ENCODE measurements at regions not wholly inside any gene's neighbourhood (a gene's known extent, or its start where the extent isn't known, plus 50 kb on each side); places are given as distances from the start of the nearest gene placed in this dataset.

- no peak overlapping the region for H2BK20ac ChIP-seq (ENCODE audit: low read length)
- no peak overlapping the region for H3K4me3 ChIP-seq (ENCODE audit: extremely low read depth in 1 of 4, insufficient read depth in 2 of 4, low read depth in 3 of 4, low read length in 4 of 4)
- no peak overlapping the region for H2BK5ac ChIP-seq (ENCODE audit: low read depth, low read length)
- no peak overlapping the region for H2BK15ac ChIP-seq (ENCODE audit: low read length)
- H3K14ac ChIP-seq (ENCODE audit: insufficient read length), result no peak overlapping the region
- no peak overlapping the region for H2BK120ac ChIP-seq (replicated peaks; ENCODE audit: low read depth, low read length)
- H4K5ac ChIP-seq (ENCODE audit: insufficient read length, low read depth, low read length), result no peak overlapping the region
- no peak overlapping the region for H4K91ac ChIP-seq (replicated peaks; ENCODE audit: insufficient read length, low read length)
- no peaks in the 10 kb centered on the region for H3K36me3 ChIP-seq (ENCODE audit: control insufficient read depth in 2 of 4, insufficient read depth in 4 of 4, low read length in 3 of 4)
- H3K56ac ChIP-seq (replicated peaks; ENCODE audit: insufficient read length, low read depth, low read length), result no peak overlapping the region
- no peak overlapping the region for H3K4ac ChIP-seq (replicated peaks; ENCODE audit: insufficient read length, low read depth, low read length)
- no peak overlapping the region for H2BK12ac ChIP-seq (ENCODE audit: low read depth, low read length)
- H2AK5ac ChIP-seq (ENCODE audit: low read depth, low read length), result no peak overlapping the region
- no peaks in the 10 kb centered on the region for H3K27me3 ChIP-seq (replicated peaks in 1 of 4; ENCODE audit: control insufficient read depth in 3 of 4, extremely low read depth in 1 of 4, insufficient read depth in 3 of 4, low read length in 3 of 4)
- no peak for DNase-seq (ENCODE audit: low read depth in 1 of 2, low spot score in 2 of 2)
- H3K27ac ChIP-seq (ENCODE audit: low read depth, low read length), result no peak overlapping the region
- H3K79me2 ChIP-seq (ENCODE audit: control insufficient read depth in 1 of 2, insufficient read depth in 2 of 2, low read length in 2 of 2), result no peaks in the 10 kb centered on the region
- FAIRE-seq, result no peak
- H3K9ac ChIP-seq (replicated peaks in 1 of 4; ENCODE audit: extremely low read depth in 1 of 4, low read depth in 3 of 4, low read length in 3 of 4), result no peak overlapping the region
- no peak overlapping the region for H3K4me2 ChIP-seq (ENCODE audit: insufficient read depth in 1 of 2, low read depth in 2 of 2, low read length in 2 of 2)
- H3K18ac ChIP-seq (ENCODE audit: extremely low read depth, low read length), result no peak overlapping the region
- no peak overlapping the region for H3K23ac ChIP-seq (ENCODE audit: insufficient read length)
- H2AFZ ChIP-seq (ENCODE audit: low read length), result no peak overlapping the region
- no peaks in the 10 kb centered on the region for H3K23me2 ChIP-seq (ENCODE audit: low read depth, low read length)
- no peaks in the 10 kb centered on the region for H3K79me1 ChIP-seq (ENCODE audit: low read depth, low read length)
- no peaks in the 10 kb centered on the region for H4K20me1 ChIP-seq (replicated peaks in 1 of 2; ENCODE audit: control insufficient read depth in 1 of 2, insufficient read depth in 2 of 2, low read length in 2 of 2)
- no peak overlapping the region for H4K8ac ChIP-seq (ENCODE audit: extremely low read depth, insufficient read depth, low read length)
- POLR2A ChIA-PET (ENCODE audit: partially characterized antibody), result no interaction called here
- H3K9me3 ChIP-seq (ENCODE audit: insufficient read depth in 2 of 2, low read depth in 1 of 2, low read length in 1 of 2), result no peaks in the 10 kb centered on the region
- CTCF ChIA-PET (ENCODE audit: partially characterized antibody), result interaction anchor here (0.6 kb wide), 1 partner anchor 369 kb away, joined by 3 read pairs; no protein-coding TSS in a partner anchor
- H3K4me1 ChIP-seq (replicated peaks in 1 of 4; ENCODE audit: control insufficient read depth in 3 of 4, insufficient read depth in 4 of 4, low read length in 3 of 4), result no peaks in the 10 kb centered on the region; a peak in 1 of 7 replicates
- TF ChIP-seq KDM1A (IDR thresholded peaks at IDR 0.05; ENCODE audit: borderline replicate concordance, low read length), result no peak
- no peak for TF ChIP-seq BCL11A (IDR thresholded peaks at IDR 0.05; ENCODE audit: low read depth in 2 of 2, low read length in 2 of 2)
- TF ChIP-seq KDM4A (IDR thresholded peaks at IDR 0.05; ENCODE audit: low read depth, low read length, severe bottlenecking), result no peak
- TF ChIP-seq CHD1 (IDR thresholded peaks at IDR 0.05; ENCODE audit: low read depth, low read length), result no peak
- no peak for TF ChIP-seq RFX5 (IDR thresholded peaks at IDR 0.05; ENCODE audit: borderline replicate concordance, low read depth, low read length)
- no peak for TF ChIP-seq USF2 (IDR thresholded peaks at IDR 0.05; ENCODE audit: low read length)
- no peak for TF ChIP-seq EGR1 (IDR thresholded peaks at IDR 0.05; ENCODE audit: borderline replicate concordance, low read depth, low read length)
- TF ChIP-seq POU5F1 (IDR thresholded peaks at IDR 0.05; ENCODE audit: low read depth, low read length), result no peak
- TF ChIP-seq JUND (IDR thresholded peaks at IDR 0.05; ENCODE audit: low read length), result no peak
- no peak for TF ChIP-seq SP1 (IDR thresholded peaks at IDR 0.05; ENCODE audit: low read depth, low read length)
- TF ChIP-seq CBX5 (IDR thresholded peaks at IDR 0.05; ENCODE audit: low read depth, low read length), result no peak
- TF ChIP-seq CREB1 (IDR thresholded peaks at IDR 0.05), result no peak
- no peak for TF ChIP-seq TBP (IDR thresholded peaks at IDR 0.05; ENCODE audit: low read depth, low read length)
- TF ChIP-seq SRF (IDR thresholded peaks at IDR 0.05; ENCODE audit: low read depth, low read length), result no peak
Measured at GRCh38 chr6:71035871-71036270, 79.0 kb upstream of the B3GAT2 start.
